ENCODE measurements at regions not wholly inside any gene's neighbourhood (a gene's known extent, or its start where the extent isn't known, plus 50 kb on each side); places are given as distances from the start of the nearest gene placed in this dataset.

GRCh38 chr14:71314717-71315116, 407.5 kb downstream of the PCNX1 start:
- H3K9me3 Mint-ChIP-seq: peaks cover 10% of the 10 kb centered on the region
- TF ChIP-seq CTCF (IDR thresholded peaks at IDR 0.05): no peak
- no peak for DNase-seq
- peaks cover 7% of the 10 kb centered on the region for H3K27me3 Mint-ChIP-seq (ENCODE audit: low read depth, poor library complexity)
- H3K4me1 Mint-ChIP-seq: peaks cover 5% of the 10 kb centered on the region
- H3K27ac Mint-ChIP-seq: no peak overlapping the region
- no peaks in the 10 kb centered on the region for H3K36me3 Mint-ChIP-seq (ENCODE audit: low read depth)
- no peak overlapping the region for H3K4me3 Mint-ChIP-seq

GRCh38 chr14:71317385-71318096, 410.3 kb downstream of the PCNX1 start:
- Mint-ChIP-seq H3K9me3 (peaks cover 10% of the 10 kb centered on the region), H3K27ac (no peak overlapping the region), H3K4me3 (no peak overlapping the region), H3K36me3 (ENCODE audit: low read depth) (no peaks in the 10 kb centered on the region), H3K27me3 (ENCODE audit: low read depth, poor library complexity) (peaks cover 2% of the 10 kb centered on the region), H3K4me1 (peaks cover 21% of the 10 kb centered on the region)
- TF ChIP-seq CTCF (IDR thresholded peaks at IDR 0.05): no peak
- DNase-seq: no peak

- no peak for TF ChIP-seq CTCF (IDR thresholded peaks at IDR 0.05)
- Mint-ChIP-seq H3K27ac (no peak overlapping the region), H3K36me3 (ENCODE audit: low read depth) (no peaks in the 10 kb centered on the region), H3K4me3 (no peak overlapping the region), H3K27me3 (ENCODE audit: low read depth, poor library complexity) (peaks cover 2% of the 10 kb centered on the region), H3K9me3 (peaks cover 7% of the 10 kb centered on the region), H3K4me1 (peaks cover 26% of the 10 kb centered on the region)
- DNase-seq: no peak
These were observed 410.8 kb downstream of the PCNX1 start for GRCh38 chr14:71318097-71318459.

GRCh38 chr14:71319666-71320065, 412.4 kb downstream of the PCNX1 start:
- peak overlapping the region; percentile 86 for H3K27ac Mint-ChIP-seq

GRCh38 chr14:71320107-71320733, 413.0 kb downstream of the PCNX1 start, which contains the start of gene SIPA1L1:
Gene SIPA1L1 (plus strand): TSS chr14:71320476.
- Mint-ChIP-seq H3K4me3 (peak within 1 kb of the TSS; percentile 93), H3K27ac (peak within 1 kb of the TSS; percentile 92), H3K4me1 (peaks cover 48% of the 10 kb centered on the region), H3K9me3 (no peaks in the 10 kb centered on the region), H3K27me3 (ENCODE audit: low read depth, poor library complexity) (peaks cover 2% of the 10 kb centered on the region), H3K36me3 (ENCODE audit: low read depth) (no peaks in the 10 kb centered on the region)
- TF ChIP-seq CTCF (IDR thresholded peaks at IDR 0.05): no peak
- peak; percentile 97 for DNase-seq

More at GRCh38 chr14:71319666-71320065, 412.4 kb downstream of the PCNX1 start:
- TF ChIP-seq CTCF (IDR thresholded peaks at IDR 0.05): no peak
- peak; percentile 4 for DNase-seq
- peak overlapping the region; percentile 79 for H3K4me3 Mint-ChIP-seq
- peaks cover 2% of the 10 kb centered on the region for H3K27me3 Mint-ChIP-seq (ENCODE audit: low read depth, poor library complexity)
- H3K4me1 Mint-ChIP-seq: peaks cover 42% of the 10 kb centered on the region
- H3K36me3 Mint-ChIP-seq (ENCODE audit: low read depth): no peaks in the 10 kb centered on the region
- no peaks in the 10 kb centered on the region for H3K9me3 Mint-ChIP-seq
